ENCODE measurements at regions not wholly inside any gene's neighbourhood (a gene's known extent, or its start where the extent isn't known, plus 50 kb on each side); places are given as distances from the start of the nearest gene placed in this dataset.

DNA sequence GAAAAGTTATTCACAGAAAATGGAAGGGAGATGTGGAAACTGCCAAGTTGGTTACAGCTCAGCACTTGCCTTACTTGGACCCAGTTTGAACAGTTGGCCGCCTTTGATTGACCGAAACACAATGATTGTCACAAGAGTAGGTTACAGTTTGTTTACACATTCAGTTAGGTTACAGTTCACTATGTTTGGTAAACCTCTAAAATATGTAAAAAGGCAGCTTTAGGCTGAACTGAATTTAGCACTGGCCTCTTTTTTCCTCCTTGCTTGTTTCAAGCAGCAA, 116.2 kb downstream of the OLIG3 start:
- TF ChIP-seq CTCF (IDR thresholded peaks at IDR 0.05) (no peak), POLR2A (IDR thresholded peaks at IDR 0.05) (no peak)

All from thyroid gland (tissue), 4 donors.